GM12878 (cell line): ENCODE measurements at regions not wholly inside any gene's neighbourhood (a gene's known extent, or its start where the extent isn't known, plus 50 kb on each side); places are given as distances from the start of the nearest gene placed in this dataset.
"Not testable (repeated sequence)": the region's sequence is repeated elsewhere in the genome, so short reads cannot be mapped to it uniquely, and the experiment has no call there.

Source experiments
- ATAC-seq: fragments of 200-7000 bp; cut with Tn5 transposase; 3 replicates; pipeline ENCODE4 v1.9.1; 2020; ENCODE audit warnings: mild to moderate bottlenecking, moderate library complexity
- BruUV-seq: library from RNA; stranded (reverse); fragments of 400-500 nt; replicated peaks from 2 replicates; lab custom pipeline; 2021; lab: Mats Ljungman, UMichigan
- CTCF ChIA-PET: fragments of 300-600 bp; sonication (Branson Sonifier 250); formaldehyde crosslinking; extraction: SDS; loops from one replicate; lab custom pipeline; 2021; ENCODE audit warnings: inconsistent platforms; lab: Yijun Ruan, JAX
- POLR2A ChIA-PET: fragments of 350-600 bp; formaldehyde crosslinking; extraction: SDS; loops from one replicate; lab custom pipeline; 2021; ENCODE audit warnings: inconsistent platforms; lab: Charles Lee
- RAD21 ChIA-PET: fragments of 300-600 bp; sonication (Branson Sonifier 250); formaldehyde crosslinking; loops from one replicate; lab custom pipeline; 2023; ENCODE audit warnings: antibody characterized with exemption; ENCODE audit not compliant: unreplicated experiment; lab: Charles Lee
- SMC1A ChIA-PET: fragments of 300-600 bp; sonication (Branson Sonifier 250); formaldehyde crosslinking; loops from one replicate; lab custom pipeline; 2023; ENCODE audit not compliant: unreplicated experiment, uncharacterized antibody; lab: Charles Lee
- DNase-seq: peaks from one replicate; pipeline ENCODE4 v3.0.0-alpha.2; 2011; ENCODE audit warnings: low read depth, low spot score
- FAIRE-seq: peaks from 3 replicates; lab custom pipeline; 2011; peaks lifted over from hg19 to GRCh38; lab: Jason Lieb, UNC
- H2AFZ ChIP-seq: 2 replicates; pipeline ENCODE4 v1.6.0; 2011; ENCODE audit warnings: low read depth, low read length, control low read depth; ENCODE audit not compliant: control insufficient read depth
- H3K27ac ChIP-seq: 2 replicates; pipeline ENCODE4 v1.5.1; 2011; ENCODE audit warnings: control low read depth; ENCODE audit not compliant: control insufficient read depth, insufficient read depth
- H3K27me3 ChIP-seq, 2 experiments: replicated peaks in 1 of 2; 2 replicates each; pipeline versions ENCODE4 v1.6.0 to v1.6.1; 2011; ENCODE audit warnings: low read length in 1 of 2; ENCODE audit not compliant: control insufficient read depth in 2 of 2, insufficient read depth in 2 of 2
- H3K36me3 ChIP-seq, 2 experiments: 2 replicates each; pipeline ENCODE4 v1.5.1; 2011; ENCODE audit warnings: low read length in 1 of 2; ENCODE audit not compliant: control insufficient read depth in 2 of 2, insufficient read depth in 2 of 2
- H3K4me1 ChIP-seq: 2 replicates; pipeline ENCODE4 v1.6.1; 2011; ENCODE audit warnings: mild to moderate bottlenecking, low read length, moderate library complexity, mixed read lengths; ENCODE audit not compliant: control insufficient read depth, insufficient read depth
- H3K4me2 ChIP-seq: 2 replicates; pipeline ENCODE4 v1.6.0; 2011; ENCODE audit warnings: control low read depth; ENCODE audit not compliant: control insufficient read depth, insufficient read depth
- H3K4me3 ChIP-seq: fragments of 200-600 bp; sonication (generic); 2 replicates; pipeline ENCODE4 v1.5.1; 2016
- H3K79me2 ChIP-seq: 2 replicates; pipeline ENCODE4 v1.6.0; 2011; ENCODE audit warnings: low read length; ENCODE audit not compliant: control insufficient read depth, insufficient read depth
- H3K9ac ChIP-seq: 2 replicates; pipeline ENCODE4 v1.8.0; 2011; ENCODE audit warnings: low read length, control low read depth, mixed read lengths; ENCODE audit not compliant: control insufficient read depth, insufficient read depth
- H3K9me3 ChIP-seq: replicated peaks from 3 replicates; pipeline ENCODE4 v1.5.1; 2011; ENCODE audit warnings: mild to moderate bottlenecking, low read length; ENCODE audit not compliant: control insufficient read depth, insufficient read depth
- H4K20me1 ChIP-seq: 2 replicates; pipeline ENCODE4 v1.6.0; 2011; ENCODE audit not compliant: control insufficient read depth, insufficient read depth
- POLR2A ChIP-seq: IDR thresholded peaks from 2 replicates; pipeline ENCODE4 v1.6.1; 2011; ENCODE audit warnings: low read depth, mild to moderate bottlenecking, low read length
- SMARCA5 ChIP-seq: fragments of 450-650 bp; IDR thresholded peaks from 2 replicates; pipeline ENCODE4 v1.6.1; 2017; ENCODE audit warnings: mild to moderate bottlenecking
- WGBS: methylation state at CpG from one replicate; pipeline ENCODE4 v1.1.6; 2016; ENCODE audit warnings: low lambda C conversion rate; ENCODE audit not compliant: insufficient replicate concordance, insufficient coverage; ENCODE audit errors: missing lambda C conversion rate; 5-methylcytosine and 5-hydroxymethylcytosine counted together
- in situ Hi-C: fragments of 300-500 bp; cut with MboI; formaldehyde crosslinking; loops from 9 replicates; pipeline ENCODE4 v1.14.3; 2018; ENCODE audit warnings: mixed read lengths
- intact Hi-C: fragments of 100-400 bp; cut with micrococcal nuclease; formaldehyde crosslinking; loops from one replicate; pipeline ENCODE4 v1.14.2; 2022; ENCODE audit not compliant: unreplicated experiment

GRCh38 chr9:40884072-40884901 lies 244.2 kb downstream of the FOXD4L6 start:
- Histone ChIP-seq H3K9me3 (peaks cover 2% of the 10 kb centered on the region; the same call in 2 of the 3 replicates), H4K20me1 (no peaks in the 10 kb centered on the region), H3K27ac (no peak overlapping the region), H3K9ac (no peak overlapping the region), H3K36me3 (no peaks in the 10 kb centered on the region), H3K4me3 (no peak overlapping the region), H3K4me1 (no peaks in the 10 kb centered on the region), H3K27me3 (no peaks in the 10 kb centered on the region), H3K79me2 (no peaks in the 10 kb centered on the region), H2AFZ (no peak overlapping the region), H3K4me2 (no peak overlapping the region)
- ChIA-PET RAD21 (no interaction called here), POLR2A (no interaction called here), CTCF (no interaction called here), SMC1A (no interaction called here)
- in situ Hi-C loops (no loop called here), intact Hi-C loops (loop anchor here (10.0 kb wide), 1 partner anchor 51 kb away; no protein-coding TSS in a partner anchor)
- BruUV-seq = no TSS peak
- ATAC-seq (no peak), FAIRE-seq (no peak), DNase-seq (no peak)
- TF ChIP-seq SMARCA5 (no peak), POLR2A (peak; percentile 27; the same call in 1 of the 2 replicates)
- WGBS = 83% methylated on average over 40 of the region's 40 CpGs

GRCh38 chr9:40883423-40884071 lies 244.9 kb downstream of the FOXD4L6 start:
- intact Hi-C loops = loop anchor here (10.0 kb wide), 1 partner anchor 51 kb away; no protein-coding TSS in a partner anchor
- H3K79me2 ChIP-seq, DNase-seq, in situ Hi-C loops, H3K4me1 ChIP-seq, POLR2A ChIA-PET, H3K4me2 ChIP-seq, H4K20me1 ChIP-seq, CTCF ChIA-PET, ATAC-seq, FAIRE-seq, SMC1A ChIA-PET, RAD21 ChIA-PET, H3K9ac ChIP-seq, H3K4me3 ChIP-seq, H3K9me3 ChIP-seq, H2AFZ ChIP-seq, BruUV-seq, H3K27me3 ChIP-seq, H3K36me3 ChIP-seq, H3K27ac ChIP-seq: not testable (repeated sequence)
- WGBS = 89% methylated on average over 20 of the region's 20 CpGs

GRCh38 chr9:40873753-40874295 lies 254.7 kb downstream of the FOXD4L6 start:
- H3K9me3 ChIP-seq, H3K4me2 ChIP-seq, ATAC-seq, H3K4me1 ChIP-seq, RAD21 ChIA-PET, H3K27ac ChIP-seq, in situ Hi-C loops, POLR2A ChIA-PET, H3K79me2 ChIP-seq, CTCF ChIA-PET, H3K36me3 ChIP-seq, SMC1A ChIA-PET, BruUV-seq, DNase-seq, H3K27me3 ChIP-seq, H2AFZ ChIP-seq, H4K20me1 ChIP-seq, H3K9ac ChIP-seq, intact Hi-C loops, FAIRE-seq, H3K4me3 ChIP-seq: not testable (repeated sequence)
- WGBS = 43% methylated on average over 13 of the region's 13 CpGs
